ENCODE measurements at regions not wholly inside any gene's neighbourhood (a gene's known extent, or its start where the extent isn't known, plus 50 kb on each side); places are given as distances from the start of the nearest gene placed in this dataset.

DNA sequence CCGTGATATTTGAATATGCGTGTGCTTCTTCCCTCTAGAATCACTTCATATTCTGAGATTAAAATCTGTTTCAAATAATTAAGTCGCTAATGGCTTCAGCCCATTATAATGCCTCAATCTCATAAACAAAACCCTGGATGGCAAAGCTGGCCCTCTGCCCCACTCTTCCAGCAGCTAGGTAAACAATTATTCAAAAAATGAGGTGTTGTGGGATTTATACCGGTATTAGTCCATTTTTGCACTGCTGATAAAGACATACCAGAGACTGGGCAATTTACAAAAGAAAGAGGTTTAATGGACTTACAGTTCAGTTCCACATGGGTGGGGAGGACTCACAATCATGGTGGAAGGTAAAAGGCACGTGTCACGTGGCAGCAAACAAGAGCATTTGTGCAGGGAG lies 510.4 kb upstream of the ADGRL2 start:
- Histone ChIP-seq H3K9ac (ENCODE audit: low read depth in 1 of 2, low read length in 2 of 2) (no peak overlapping the region), H3K4me3 (ENCODE audit: low read depth in 1 of 3, low read length in 3 of 3) (no peak overlapping the region), H3K27ac (ENCODE audit: low read depth in 1 of 2, low read length in 2 of 2) (no peak overlapping the region), H3K4me1 (ENCODE audit: control insufficient read depth in 4 of 4, insufficient read depth in 4 of 4, low read length in 3 of 4) (no peaks in the 10 kb centered on the region), H3K27me3 (ENCODE audit: control insufficient read depth in 4 of 4, insufficient read depth in 4 of 4, low read length in 3 of 4) (no peaks in the 10 kb centered on the region), H3K36me3 (ENCODE audit: control insufficient read depth in 4 of 4, insufficient read depth in 3 of 4, low read depth in 1 of 4, low read length in 3 of 4) (no peaks in the 10 kb centered on the region), H3K9me3 (ENCODE audit: control insufficient read depth in 4 of 4, low read length in 3 of 4) (no peaks in the 10 kb centered on the region)
- 92% methylated on average over 6 of the region's 6 CpGs for WGBS
- DNase-seq (ENCODE audit: low spot score) = no peak
- TF ChIP-seq EGR1 (IDR thresholded peaks at IDR 0.05; ENCODE audit: low read depth in 2 of 2) (no peak), HNF4A (conservative IDR thresholded peaks at IDR 0.05) (no peak), RXRA (IDR thresholded peaks at IDR 0.05) (no peak), FOXA2 (IDR thresholded peaks at IDR 0.05) (no peak), GABPA (IDR thresholded peaks at IDR 0.05 in 1 of 2, conservative IDR thresholded peaks at IDR 0.05 in 1 of 2) (no peak), TAF1 (conservative IDR thresholded peaks at IDR 0.05) (no peak), RAD21 (IDR thresholded peaks at IDR 0.05) (no peak)
- TF ChIP-seq, protein P1, sequence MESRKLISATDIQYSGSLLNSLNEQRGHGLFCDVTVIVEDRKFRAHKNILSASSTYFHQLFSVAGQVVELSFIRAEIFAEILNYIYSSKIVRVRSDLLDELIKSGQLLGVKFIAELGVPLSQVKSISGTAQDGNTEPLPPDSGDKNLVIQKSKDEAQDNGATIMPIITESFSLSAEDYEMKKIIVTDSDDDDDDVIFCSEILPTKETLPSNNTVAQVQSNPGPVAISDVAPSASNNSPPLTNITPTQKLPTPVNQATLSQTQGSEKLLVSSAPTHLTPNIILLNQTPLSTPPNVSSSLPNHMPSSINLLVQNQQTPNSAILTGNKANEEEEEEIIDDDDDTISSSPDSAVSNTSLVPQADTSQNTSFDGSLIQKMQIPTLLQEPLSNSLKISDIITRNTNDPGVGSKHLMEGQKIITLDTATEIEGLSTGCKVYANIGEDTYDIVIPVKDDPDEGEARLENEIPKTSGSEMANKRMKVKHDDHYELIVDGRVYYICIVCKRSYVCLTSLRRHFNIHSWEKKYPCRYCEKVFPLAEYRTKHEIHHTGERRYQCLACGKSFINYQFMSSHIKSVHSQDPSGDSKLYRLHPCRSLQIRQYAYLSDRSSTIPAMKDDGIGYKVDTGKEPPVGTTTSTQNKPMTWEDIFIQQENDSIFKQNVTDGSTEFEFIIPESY (IDR thresholded peaks at IDR 0.05) = no peak
- TF ChIP-seq, protein P2, sequence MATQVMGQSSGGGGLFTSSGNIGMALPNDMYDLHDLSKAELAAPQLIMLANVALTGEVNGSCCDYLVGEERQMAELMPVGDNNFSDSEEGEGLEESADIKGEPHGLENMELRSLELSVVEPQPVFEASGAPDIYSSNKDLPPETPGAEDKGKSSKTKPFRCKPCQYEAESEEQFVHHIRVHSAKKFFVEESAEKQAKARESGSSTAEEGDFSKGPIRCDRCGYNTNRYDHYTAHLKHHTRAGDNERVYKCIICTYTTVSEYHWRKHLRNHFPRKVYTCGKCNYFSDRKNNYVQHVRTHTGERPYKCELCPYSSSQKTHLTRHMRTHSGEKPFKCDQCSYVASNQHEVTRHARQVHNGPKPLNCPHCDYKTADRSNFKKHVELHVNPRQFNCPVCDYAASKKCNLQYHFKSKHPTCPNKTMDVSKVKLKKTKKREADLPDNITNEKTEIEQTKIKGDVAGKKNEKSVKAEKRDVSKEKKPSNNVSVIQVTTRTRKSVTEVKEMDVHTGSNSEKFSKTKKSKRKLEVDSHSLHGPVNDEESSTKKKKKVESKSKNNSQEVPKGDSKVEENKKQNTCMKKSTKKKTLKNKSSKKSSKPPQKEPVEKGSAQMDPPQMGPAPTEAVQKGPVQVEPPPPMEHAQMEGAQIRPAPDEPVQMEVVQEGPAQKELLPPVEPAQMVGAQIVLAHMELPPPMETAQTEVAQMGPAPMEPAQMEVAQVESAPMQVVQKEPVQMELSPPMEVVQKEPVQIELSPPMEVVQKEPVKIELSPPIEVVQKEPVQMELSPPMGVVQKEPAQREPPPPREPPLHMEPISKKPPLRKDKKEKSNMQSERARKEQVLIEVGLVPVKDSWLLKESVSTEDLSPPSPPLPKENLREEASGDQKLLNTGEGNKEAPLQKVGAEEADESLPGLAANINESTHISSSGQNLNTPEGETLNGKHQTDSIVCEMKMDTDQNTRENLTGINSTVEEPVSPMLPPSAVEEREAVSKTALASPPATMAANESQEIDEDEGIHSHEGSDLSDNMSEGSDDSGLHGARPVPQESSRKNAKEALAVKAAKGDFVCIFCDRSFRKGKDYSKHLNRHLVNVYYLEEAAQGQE (IDR thresholded peaks at IDR 0.05) = no peak

DNA sequence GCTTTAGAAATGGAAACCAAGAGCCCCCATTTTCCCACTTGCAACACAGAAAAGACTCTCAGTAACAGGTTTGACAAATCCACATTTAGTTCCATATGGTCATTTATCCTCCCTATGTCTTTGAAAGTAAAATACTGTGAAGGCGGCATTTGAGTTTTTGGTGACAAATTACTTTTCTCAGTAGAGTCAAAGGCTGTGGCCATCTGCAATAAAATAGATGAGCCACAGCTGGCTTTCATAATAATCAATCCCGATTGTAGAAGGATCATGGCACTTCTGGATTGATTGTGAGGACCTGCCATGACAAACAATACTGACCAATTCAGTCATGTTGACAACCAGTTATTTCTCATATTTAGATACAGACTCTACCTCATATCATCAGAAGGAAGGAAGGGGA lies 512.0 kb upstream of the ADGRL2 start:
- no peak for TF ChIP-seq JUND (IDR thresholded peaks at IDR 0.05)
- no peak for TF ChIP-seq FOXA2 (IDR thresholded peaks at IDR 0.05)
- TF ChIP-seq HNF4G (IDR thresholded peaks at IDR 0.05) = no peak
- TF ChIP-seq NR2F2 (IDR thresholded peaks at IDR 0.05) = no peak
- TF ChIP-seq, protein P3, sequence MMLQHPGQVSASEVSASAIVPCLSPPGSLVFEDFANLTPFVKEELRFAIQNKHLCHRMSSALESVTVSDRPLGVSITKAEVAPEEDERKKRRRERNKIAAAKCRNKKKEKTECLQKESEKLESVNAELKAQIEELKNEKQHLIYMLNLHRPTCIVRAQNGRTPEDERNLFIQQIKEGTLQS (IDR thresholded peaks at IDR 0.05) = no peak
- no peak for TF ChIP-seq SP1 (IDR thresholded peaks at IDR 0.05)
- TF ChIP-seq HNF4A (conservative IDR thresholded peaks at IDR 0.05) = no peak
- no peak for TF ChIP-seq YY1 (IDR thresholded peaks at IDR 0.05)
- TF ChIP-seq, protein P4, sequence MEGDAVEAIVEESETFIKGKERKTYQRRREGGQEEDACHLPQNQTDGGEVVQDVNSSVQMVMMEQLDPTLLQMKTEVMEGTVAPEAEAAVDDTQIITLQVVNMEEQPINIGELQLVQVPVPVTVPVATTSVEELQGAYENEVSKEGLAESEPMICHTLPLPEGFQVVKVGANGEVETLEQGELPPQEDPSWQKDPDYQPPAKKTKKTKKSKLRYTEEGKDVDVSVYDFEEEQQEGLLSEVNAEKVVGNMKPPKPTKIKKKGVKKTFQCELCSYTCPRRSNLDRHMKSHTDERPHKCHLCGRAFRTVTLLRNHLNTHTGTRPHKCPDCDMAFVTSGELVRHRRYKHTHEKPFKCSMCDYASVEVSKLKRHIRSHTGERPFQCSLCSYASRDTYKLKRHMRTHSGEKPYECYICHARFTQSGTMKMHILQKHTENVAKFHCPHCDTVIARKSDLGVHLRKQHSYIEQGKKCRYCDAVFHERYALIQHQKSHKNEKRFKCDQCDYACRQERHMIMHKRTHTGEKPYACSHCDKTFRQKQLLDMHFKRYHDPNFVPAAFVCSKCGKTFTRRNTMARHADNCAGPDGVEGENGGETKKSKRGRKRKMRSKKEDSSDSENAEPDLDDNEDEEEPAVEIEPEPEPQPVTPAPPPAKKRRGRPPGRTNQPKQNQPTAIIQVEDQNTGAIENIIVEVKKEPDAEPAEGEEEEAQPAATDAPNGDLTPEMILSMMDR (IDR thresholded peaks at IDR 0.05; ENCODE audit: low read depth, low read length, missing input control) = no peak
- TF ChIP-seq, protein P2 (IDR thresholded peaks at IDR 0.05) = no peak
- Histone ChIP-seq H3K27ac (ENCODE audit: low read depth in 1 of 2, low read length in 2 of 2) (no peak overlapping the region), H3K36me3 (ENCODE audit: control insufficient read depth in 4 of 4, insufficient read depth in 3 of 4, low read depth in 1 of 4, low read length in 3 of 4) (no peaks in the 10 kb centered on the region), H3K4me1 (ENCODE audit: control insufficient read depth in 4 of 4, insufficient read depth in 4 of 4, low read length in 3 of 4) (no peaks in the 10 kb centered on the region), H3K4me3 (ENCODE audit: low read depth in 1 of 3, low read length in 3 of 3) (no peak overlapping the region), H3K9ac (ENCODE audit: low read depth in 1 of 2, low read length in 2 of 2) (no peak overlapping the region), H3K27me3 (ENCODE audit: control insufficient read depth in 4 of 4, insufficient read depth in 4 of 4, low read length in 3 of 4) (no peaks in the 10 kb centered on the region), H3K9me3 (ENCODE audit: control insufficient read depth in 4 of 4, low read length in 3 of 4) (no peaks in the 10 kb centered on the region)
- no peak for DNase-seq (ENCODE audit: low spot score)
- 91% methylated on average over 2 of the region's 2 CpGs for WGBS

Measured in liver (tissue), 8 donors.